Aorta (tissue), 5 donors: ENCODE measurements at regions not wholly inside any gene's neighbourhood (a gene's known extent, or its start where the extent isn't known, plus 50 kb on each side); places are given as distances from the start of the nearest gene placed in this dataset.
"Not testable (repeated sequence)": the region's sequence is repeated elsewhere in the genome, so short reads cannot be mapped to it uniquely, and the experiment has no call there.

Experiments used
- ATAC-seq: fragments of 200-7000 bp; cut with Tn5 transposase; one replicate; pipeline ENCODE4 v1.9.1; 2022; ENCODE audit warnings: moderate library complexity; ENCODE audit not compliant: low FRiP score
- DNase-seq, 2 donors: peaks; one replicate each; pipeline ENCODE4 v3.0.0-alpha.2; 2020
- H3K27ac ChIP-seq, 2 donors: one replicate each; pipeline ENCODE4 v1.5.1; 2013; ENCODE audit warnings: low read length in 2 of 2, mild to moderate bottlenecking in 2 of 2, moderate library complexity in 2 of 2, control low read depth in 1 of 2, inconsistent platforms in 1 of 2, low read depth in 1 of 2
- H3K27me3 ChIP-seq, 2 donors: one replicate each; pipeline ENCODE4 v1.6.1; 2013; ENCODE audit warnings: control low read depth in 1 of 2, low read length in 1 of 2, mild to moderate bottlenecking in 1 of 2, moderate library complexity in 1 of 2; ENCODE audit not compliant: insufficient read depth in 2 of 2, control insufficient read depth in 1 of 2
- H3K36me3 ChIP-seq, 2 donors: one replicate each; pipeline ENCODE4 v1.6.1; 2013; ENCODE audit warnings: control low read depth in 1 of 2, low read length in 1 of 2, mild to moderate bottlenecking in 1 of 2; ENCODE audit not compliant: insufficient read depth in 2 of 2, control insufficient read depth in 1 of 2
- H3K4me1 ChIP-seq, 2 donors: one replicate each; pipeline ENCODE4 v1.6.1; 2013; ENCODE audit warnings: low read length in 2 of 2, control low read depth in 1 of 2, mild to moderate bottlenecking in 1 of 2, moderate library complexity in 1 of 2; ENCODE audit not compliant: insufficient read depth in 2 of 2, control insufficient read depth in 1 of 2
- H3K4me3 ChIP-seq, 2 donors: one replicate each; pipeline ENCODE4 v1.5.1; 2013; ENCODE audit warnings: low read length in 2 of 2, control low read depth in 1 of 2, mild to moderate bottlenecking in 1 of 2
- H3K9me3 ChIP-seq: one replicate; pipeline ENCODE4 v1.6.1; 2013; ENCODE audit warnings: mild to moderate bottlenecking, low read length; ENCODE audit not compliant: control insufficient read depth
- WGBS, 2 donors: extraction: QIAGEN DNeasy Blood & Tissue Kit; methylation state at CpG; one replicate each; pipeline ENCODE4 v1.1.7; 2013; 5-methylcytosine and 5-hydroxymethylcytosine counted together
- intact Hi-C, 2 donors: fragments of 100-400 bp; cut with DNase I; formaldehyde crosslinking; loops; one replicate each; pipeline versions ENCODE4 v1.14.2 to v1.15.0; 2022
- donor health status: healthy with polysubstance abuse.
- donor health status: Bipolar disorder and iron deficiency.
- donor health status: DM: no; HTN: no; CAD: no.
- donor health status: DM: no; HTN: no; CAD: no.
- donor health status: DM: yes; HTN: yes; CAD: no.

DNA sequence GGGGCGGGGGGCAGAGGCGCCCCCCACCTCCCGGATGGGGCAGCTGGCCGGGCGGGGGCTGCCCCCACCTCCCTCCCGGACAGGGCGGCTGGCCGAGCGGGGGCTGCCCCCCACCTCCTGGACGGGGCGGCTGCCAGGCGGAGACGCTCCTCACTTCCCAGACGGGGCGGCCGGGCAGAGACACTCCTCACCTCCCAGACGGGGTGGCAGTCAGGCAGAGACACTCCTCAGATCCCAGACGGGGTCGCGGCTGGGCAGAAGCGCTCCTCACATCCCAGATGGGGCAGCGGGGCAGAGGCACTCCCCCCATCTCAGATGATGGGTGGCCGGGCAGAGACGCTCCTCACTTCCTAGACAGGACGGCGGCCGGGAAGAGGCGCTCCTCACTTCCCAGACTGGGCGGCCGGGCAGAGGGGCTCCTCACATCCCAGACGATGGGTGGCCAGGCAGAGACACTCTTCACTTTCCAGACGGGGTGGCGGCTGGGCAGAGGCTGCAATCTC, 240.1 kb downstream of the NPIPA7 start:
- H3K4me1 ChIP-seq, DNase-seq, H3K27me3 ChIP-seq, H3K4me3 ChIP-seq, ATAC-seq, intact Hi-C loops, H3K27ac ChIP-seq, H3K36me3 ChIP-seq, H3K9me3 ChIP-seq: not testable (repeated sequence)
- WGBS, 2 donors = 89 to 93% methylated on average over 5 to 33 of the region's 33 CpGs

DNA sequence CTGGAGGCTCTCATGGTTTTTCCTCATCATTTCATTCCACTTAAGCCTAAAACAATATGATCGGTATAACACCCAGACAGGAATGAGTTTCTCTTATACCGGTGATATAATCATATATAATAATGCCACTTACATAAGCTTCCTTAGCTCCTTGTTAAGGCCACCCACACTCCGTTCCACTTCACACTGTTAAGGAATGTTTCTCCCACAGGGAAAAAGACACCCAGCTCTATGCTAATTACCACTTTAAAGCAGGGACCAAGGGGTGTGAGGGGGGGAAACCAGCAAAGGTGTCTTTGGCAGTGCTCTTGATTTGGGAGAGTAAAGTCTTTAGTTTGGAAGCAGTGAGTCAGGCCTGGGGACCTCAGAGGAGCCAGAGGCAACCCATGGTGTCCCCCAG, 245.4 kb downstream of the NPIPA7 start:
- H3K36me3 ChIP-seq, H3K27ac ChIP-seq, H3K4me1 ChIP-seq, H3K9me3 ChIP-seq, H3K27me3 ChIP-seq, H3K4me3 ChIP-seq, DNase-seq, intact Hi-C loops, ATAC-seq: not testable (repeated sequence)
- 32 to 46% methylated on average over 1 of the region's 3 CpGs for WGBS, 2 donors

DNA sequence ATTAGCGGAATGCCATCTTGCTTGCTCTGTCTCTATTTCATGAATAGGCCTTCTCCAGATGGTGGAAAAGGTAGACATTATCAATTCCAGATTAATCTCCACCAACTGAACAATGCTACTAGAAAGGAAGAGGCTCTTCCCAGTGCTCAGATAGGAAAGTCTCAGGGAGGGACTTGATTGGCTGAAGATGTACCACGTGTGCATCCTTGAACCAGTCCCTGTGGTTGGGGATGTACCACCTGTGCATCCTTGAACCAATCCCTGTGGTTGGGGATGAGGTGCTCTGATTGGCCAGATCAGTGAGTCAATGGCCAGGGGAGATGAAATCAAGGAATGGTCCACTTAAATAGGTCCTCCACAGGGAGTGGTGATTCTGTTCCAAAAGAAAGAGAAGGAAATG, 246.2 kb downstream of the NPIPA7 start:
- H3K4me3 ChIP-seq, DNase-seq, ATAC-seq, H3K36me3 ChIP-seq, H3K27me3 ChIP-seq, intact Hi-C loops, H3K27ac ChIP-seq, H3K9me3 ChIP-seq, H3K4me1 ChIP-seq: not testable (repeated sequence)
- 84 to 90% methylated on average over 1 of the region's 2 CpGs for WGBS, 2 donors

DNA sequence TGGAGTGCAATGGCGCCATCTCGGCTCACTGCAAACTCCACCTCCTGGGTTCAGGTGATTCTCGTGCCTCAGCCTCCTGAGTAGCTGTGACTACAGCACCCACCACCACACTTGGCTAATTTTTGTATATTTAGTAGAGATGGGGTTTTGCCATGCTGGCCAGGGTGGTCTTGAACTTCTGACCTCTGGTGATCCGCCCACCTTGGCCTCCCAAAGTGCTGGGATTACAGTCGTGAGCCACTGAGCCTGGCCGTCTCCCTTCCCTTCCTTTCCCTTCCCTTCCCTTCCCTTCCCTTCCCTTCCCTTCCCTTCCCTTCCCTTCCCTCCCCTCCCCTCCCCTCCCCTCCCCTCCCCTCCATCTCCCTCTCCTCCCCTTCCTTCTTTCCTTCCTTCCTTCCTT, 248.9 kb downstream of the NPIPA7 start:
- intact Hi-C loops, H3K4me1 ChIP-seq, H3K36me3 ChIP-seq, H3K27me3 ChIP-seq, H3K9me3 ChIP-seq, H3K27ac ChIP-seq, ATAC-seq, DNase-seq, H3K4me3 ChIP-seq: not testable (repeated sequence)
- WGBS, 2 donors = 83 to 88% methylated on average over 6 of the region's 6 CpGs

DNA sequence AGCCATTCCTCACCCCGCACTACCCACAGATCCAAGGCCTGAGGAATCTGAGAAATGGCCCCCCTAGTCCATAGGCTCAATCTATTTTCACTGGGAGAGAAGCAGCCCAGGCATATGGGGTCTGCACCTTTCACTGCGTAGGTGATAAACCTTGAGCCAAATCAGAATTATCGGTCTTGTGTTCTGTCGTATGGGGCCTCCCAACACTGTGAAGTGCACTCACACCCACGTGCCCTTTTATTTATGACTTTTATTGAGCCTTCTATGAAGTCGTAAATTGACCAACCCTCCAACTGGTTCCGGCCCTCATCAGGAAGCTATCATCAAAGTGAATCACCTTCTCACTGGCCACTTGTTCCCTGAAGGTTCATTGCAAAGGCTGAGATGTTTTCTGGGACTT, 259.3 kb downstream of the NPIPA7 start:
- DNase-seq, intact Hi-C loops, H3K9me3 ChIP-seq, H3K4me1 ChIP-seq, H3K36me3 ChIP-seq, H3K27ac ChIP-seq, H3K27me3 ChIP-seq, H3K4me3 ChIP-seq, ATAC-seq: not testable (repeated sequence)
- 29 to 32% methylated on average over 6 to 7 of the region's 7 CpGs for WGBS, 2 donors

DNA sequence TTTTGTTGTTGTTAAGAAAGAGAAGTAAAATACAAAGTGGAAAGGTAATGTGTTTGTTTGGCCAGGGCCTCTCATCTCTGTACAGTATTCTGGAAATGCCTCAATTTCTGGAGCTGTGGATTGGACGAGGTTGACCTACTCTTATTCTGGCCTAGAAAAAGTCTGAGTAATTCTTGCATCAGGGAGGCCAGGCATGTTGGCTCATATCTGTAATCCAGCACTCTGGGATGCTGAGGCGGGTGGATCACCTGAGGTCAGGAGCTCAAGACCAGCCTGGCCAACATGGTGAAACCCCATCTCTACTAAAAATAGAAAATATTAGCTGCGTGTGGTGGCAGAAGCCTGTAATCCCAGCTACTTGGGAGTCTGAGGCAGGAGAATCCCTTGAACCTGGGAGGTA, 259.8 kb downstream of the NPIPA7 start:
- H3K27me3 ChIP-seq, ATAC-seq, H3K4me1 ChIP-seq, H3K27ac ChIP-seq, intact Hi-C loops, H3K36me3 ChIP-seq, DNase-seq, H3K9me3 ChIP-seq, H3K4me3 ChIP-seq: not testable (repeated sequence)
- WGBS, 2 donors = 62 to 67% methylated on average over 3 of the region's 3 CpGs

DNA sequence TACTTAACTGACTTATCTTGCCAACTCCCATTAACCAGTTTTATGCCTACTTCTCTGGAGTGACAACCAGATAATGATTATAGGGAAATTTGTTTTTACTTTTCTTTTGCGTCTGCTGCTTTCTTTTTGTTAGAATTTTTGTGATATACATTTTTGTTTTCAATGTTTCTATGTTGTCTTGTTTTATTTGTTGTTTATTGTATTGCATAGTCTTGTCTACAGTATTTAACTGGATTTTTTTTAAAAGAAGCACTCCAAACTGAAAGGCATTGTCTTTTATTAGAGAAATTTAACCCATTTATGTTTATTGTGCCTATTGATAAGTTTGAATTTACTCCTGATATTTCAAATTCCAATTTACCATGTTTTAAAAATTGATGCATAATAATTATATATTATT, 264.9 kb downstream of the NPIPA7 start:
- H3K36me3 ChIP-seq, H3K27me3 ChIP-seq, H3K9me3 ChIP-seq, ATAC-seq, H3K4me3 ChIP-seq, DNase-seq, intact Hi-C loops, H3K27ac ChIP-seq, H3K4me1 ChIP-seq: not testable (repeated sequence)
- WGBS, 2 donors = 59 to 60% methylated on average over 1 of the region's 1 CpG

DNA sequence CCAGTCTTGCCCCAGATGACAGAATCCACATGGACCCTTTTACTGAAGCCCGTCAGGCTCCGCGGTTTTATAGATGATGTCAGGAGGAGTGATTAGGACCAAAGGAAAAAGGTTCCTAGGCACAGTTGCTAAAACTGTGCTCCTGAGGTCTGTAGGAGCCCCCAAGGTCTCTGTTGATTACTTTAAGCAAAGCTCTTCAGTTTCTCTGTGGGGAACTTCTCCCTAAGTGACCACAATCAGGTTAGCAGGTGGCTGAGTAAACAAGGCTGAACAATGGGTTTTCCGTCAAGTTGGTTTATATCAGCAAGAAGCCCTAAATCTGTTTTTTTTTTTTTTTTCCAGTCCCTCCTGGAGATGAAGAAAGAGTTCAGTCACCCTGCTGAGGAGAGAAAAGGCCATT, 269.1 kb downstream of the NPIPA7 start:
- intact Hi-C loops, H3K9me3 ChIP-seq, H3K36me3 ChIP-seq, H3K27ac ChIP-seq, H3K4me3 ChIP-seq, H3K27me3 ChIP-seq, DNase-seq, ATAC-seq, H3K4me1 ChIP-seq: not testable (repeated sequence)
- WGBS, 2 donors = 44% methylated on average over 1 of the region's 4 CpGs; no CpG with 5 or more reads in 1 of the 2 donors

DNA sequence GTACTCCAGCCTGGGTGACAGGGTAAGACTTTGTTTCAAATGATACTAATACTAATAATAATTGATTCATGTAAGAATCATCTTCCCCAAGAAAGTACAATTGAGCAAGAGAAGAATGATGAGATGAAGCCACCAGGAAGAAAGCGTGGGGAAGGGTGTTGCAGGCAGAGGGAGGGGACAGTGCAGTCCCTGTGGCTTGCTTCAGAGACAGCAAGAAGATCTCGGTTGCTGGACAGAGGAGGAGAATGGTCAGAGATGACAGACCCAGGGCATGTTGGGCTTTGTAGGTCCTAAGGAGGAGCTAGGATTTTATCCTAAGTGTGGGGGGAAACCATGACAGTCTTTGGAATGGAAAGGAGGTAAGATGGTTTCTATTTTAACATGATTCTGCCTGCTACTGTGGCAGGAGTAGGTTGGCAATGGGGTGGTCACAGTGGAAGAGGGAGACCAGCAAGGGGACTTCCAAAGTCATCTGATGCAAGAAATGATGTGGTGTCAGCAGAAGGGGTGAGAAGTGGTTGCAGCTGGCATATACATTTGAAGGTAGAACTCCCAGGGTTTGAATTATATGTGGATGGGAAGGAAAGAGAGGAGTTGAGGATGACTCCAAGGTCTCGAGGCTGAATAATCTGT, 293.4 kb downstream of the NPIPA7 start:
- H3K4me1 ChIP-seq, H3K9me3 ChIP-seq, intact Hi-C loops, ATAC-seq, DNase-seq, H3K4me3 ChIP-seq, H3K36me3 ChIP-seq, H3K27ac ChIP-seq, H3K27me3 ChIP-seq: not testable (repeated sequence)
- WGBS, 2 donors = no CpG with 5 or more reads among the region's 3 CpGs
